GM10248 (cell line): ENCODE measurements at regions not wholly inside any gene's neighbourhood (a gene's known extent, or its start where the extent isn't known, plus 50 kb on each side); places are given as distances from the start of the nearest gene placed in this dataset.

Experiments used
- CTCF ChIA-PET: fragments of 300-600 bp; sonication (Branson Sonifier 250); formaldehyde crosslinking; extraction: SDS; loops from one replicate; lab custom pipeline; 2021; ENCODE audit warnings: antibody characterized with exemption; lab: Yijun Ruan, JAX
- POLR2A ChIA-PET: fragments of 350-650 bp; sonication (Branson Sonifier 250); formaldehyde crosslinking; extraction: SDS; loops from one replicate; lab custom pipeline; 2020; ENCODE audit warnings: antibody characterized with exemption; lab: Yijun Ruan, JAX
- DNase-seq: peaks from one replicate; pipeline ENCODE4 v3.0.0; 2012; ENCODE audit errors: extremely low spot score
- TF ChIP-seq, protein P1 (sequence below): IDR thresholded peaks from 2 replicates; pipeline ENCODE4 v1.5.1; 2012; ENCODE audit warnings: mild to moderate bottlenecking, low read depth; ENCODE audit errors: extremely low read depth, missing control alignments, control extremely low read depth

DNA sequence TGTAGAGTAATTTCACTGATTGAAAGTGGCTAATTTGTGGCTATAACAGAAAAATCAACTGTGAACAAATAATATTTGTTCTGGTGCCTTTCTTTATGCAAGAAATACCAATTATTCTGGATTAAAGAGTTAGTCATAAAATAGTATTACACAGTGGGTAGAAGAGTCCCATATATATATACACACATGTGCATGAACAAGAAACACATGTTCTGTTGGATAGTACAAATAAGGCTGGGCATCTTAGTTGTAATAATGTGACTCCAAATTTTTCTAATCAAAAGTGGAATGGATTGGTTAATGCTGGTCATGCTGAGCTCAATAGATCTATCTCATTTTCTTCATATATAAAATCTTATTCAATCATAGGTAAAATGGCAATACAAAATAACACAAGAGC is 179.4 kb downstream of the OGFRL1 start:
- CTCF ChIA-PET: interaction anchor here (0.9 kb wide), 1 partner anchor 13 kb away, joined by 3 read pairs; no protein-coding TSS in a partner anchor
- no peak for DNase-seq
- TF ChIP-seq, protein P1, sequence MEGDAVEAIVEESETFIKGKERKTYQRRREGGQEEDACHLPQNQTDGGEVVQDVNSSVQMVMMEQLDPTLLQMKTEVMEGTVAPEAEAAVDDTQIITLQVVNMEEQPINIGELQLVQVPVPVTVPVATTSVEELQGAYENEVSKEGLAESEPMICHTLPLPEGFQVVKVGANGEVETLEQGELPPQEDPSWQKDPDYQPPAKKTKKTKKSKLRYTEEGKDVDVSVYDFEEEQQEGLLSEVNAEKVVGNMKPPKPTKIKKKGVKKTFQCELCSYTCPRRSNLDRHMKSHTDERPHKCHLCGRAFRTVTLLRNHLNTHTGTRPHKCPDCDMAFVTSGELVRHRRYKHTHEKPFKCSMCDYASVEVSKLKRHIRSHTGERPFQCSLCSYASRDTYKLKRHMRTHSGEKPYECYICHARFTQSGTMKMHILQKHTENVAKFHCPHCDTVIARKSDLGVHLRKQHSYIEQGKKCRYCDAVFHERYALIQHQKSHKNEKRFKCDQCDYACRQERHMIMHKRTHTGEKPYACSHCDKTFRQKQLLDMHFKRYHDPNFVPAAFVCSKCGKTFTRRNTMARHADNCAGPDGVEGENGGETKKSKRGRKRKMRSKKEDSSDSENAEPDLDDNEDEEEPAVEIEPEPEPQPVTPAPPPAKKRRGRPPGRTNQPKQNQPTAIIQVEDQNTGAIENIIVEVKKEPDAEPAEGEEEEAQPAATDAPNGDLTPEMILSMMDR: no peak
- POLR2A ChIA-PET: no interaction called here

DNA sequence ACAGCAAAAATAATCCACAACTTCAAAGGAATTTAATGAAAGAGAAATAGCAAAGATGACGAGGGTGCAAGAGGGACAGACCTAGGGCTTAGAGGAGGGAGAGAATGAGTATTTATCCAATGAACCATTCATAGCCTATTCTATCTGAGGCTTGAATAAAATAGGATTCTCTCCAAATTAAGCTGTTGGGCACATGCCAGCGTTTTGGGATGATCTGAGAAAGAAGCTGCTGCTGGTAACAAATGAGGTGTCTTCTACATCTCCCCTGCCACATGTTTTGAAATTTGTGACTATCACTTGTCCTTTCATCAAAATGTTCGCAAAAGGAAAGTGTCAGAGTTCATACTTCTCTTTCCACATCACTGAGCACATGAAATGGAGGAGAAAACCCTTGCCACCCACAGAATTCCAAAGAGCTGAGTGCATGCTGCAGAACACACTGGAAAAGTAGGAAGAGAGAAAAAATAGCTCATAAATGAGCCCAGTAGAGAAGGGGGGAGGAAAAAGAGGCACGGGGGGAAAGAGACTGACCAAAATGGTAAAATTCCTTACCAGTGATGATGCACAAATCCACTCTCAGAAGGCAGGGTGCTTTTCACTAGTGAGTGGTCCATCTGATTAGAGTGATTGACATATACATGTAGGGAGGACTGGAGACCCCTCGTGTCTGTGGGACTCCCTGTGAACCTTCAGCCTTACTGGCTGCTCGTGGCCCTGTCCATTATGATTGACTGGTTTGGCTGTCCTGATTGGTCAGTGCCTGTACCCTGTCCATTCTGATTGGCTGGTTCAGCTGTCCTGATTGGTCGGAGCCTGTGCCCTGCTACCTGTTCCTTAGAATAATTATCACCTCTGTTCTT is 180.5 kb downstream of the OGFRL1 start:
- no peak for DNase-seq
- CTCF ChIA-PET: interaction anchor here (0.9 kb wide), 1 partner anchor 12 kb away, joined by 3 read pairs; no protein-coding TSS in a partner anchor
- TF ChIP-seq, protein P1: no peak
- POLR2A ChIA-PET: no interaction called here

DNA sequence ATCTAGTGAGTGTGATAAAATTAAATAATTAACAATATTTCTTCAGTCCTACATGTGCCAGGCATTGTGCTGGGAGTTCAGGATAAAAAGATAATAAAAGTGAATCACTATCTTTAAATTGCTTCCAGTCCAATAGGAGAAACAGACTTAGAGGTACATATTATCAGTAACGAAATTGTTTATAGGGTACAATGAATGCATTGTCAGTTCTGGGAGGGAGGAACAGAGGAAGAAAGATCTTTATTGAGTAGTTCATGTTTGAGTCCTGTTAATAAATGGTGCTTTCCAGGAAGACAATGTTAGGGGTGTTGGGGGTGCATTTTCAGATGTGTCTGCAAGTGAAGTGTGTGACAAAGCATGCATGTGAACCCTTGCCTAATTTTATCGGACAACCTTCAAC is 183.1 kb downstream of the OGFRL1 start:
- POLR2A ChIA-PET: no interaction called here
- no peak for DNase-seq
- CTCF ChIA-PET: no interaction called here
- TF ChIP-seq, protein P1: no peak

DNA sequence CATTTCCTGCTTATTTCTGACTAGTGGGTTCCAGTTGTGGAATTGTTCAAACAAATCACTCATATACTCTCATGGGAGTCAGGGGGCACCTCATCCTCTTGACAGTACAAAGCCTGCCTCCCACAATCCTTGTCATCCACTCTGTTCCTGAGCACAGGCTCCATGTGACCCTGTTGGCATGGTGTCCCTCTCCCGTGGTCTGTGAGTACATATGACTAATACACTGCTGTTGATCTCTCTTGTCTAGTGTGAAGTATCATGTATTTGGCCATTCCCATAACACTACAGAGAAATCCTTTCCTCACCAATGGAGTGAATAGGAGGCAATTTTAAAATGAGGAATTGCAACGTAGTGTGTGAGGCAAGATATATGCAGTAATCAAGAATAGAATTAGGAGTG is 185.3 kb downstream of the OGFRL1 start:
- ChIA-PET POLR2A (no interaction called here), CTCF (no interaction called here)
- TF ChIP-seq, protein P1: no peak
- no peak for DNase-seq

DNA sequence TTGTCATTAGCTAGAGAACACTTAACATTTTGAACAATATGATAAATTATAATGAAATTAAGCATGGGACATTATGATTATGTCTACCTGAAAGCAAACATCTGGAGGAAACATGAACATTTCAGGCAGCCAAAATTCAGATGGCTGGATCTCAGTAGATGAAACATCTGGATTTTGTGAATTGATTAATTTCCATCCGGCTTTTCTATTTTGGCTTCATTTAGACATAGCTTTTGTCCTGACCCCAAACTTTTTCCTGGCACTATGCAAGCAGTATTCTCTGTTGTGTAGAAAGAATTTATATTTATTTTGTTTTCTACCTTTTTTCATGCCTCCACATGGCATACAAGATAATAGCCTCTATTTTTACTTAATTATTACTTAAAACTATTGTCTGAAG is 186.3 kb downstream of the OGFRL1 start:
- DNase-seq: no peak
- TF ChIP-seq, protein P1: no peak
- POLR2A ChIA-PET: no interaction called here
- CTCF ChIA-PET: no interaction called here

DNA sequence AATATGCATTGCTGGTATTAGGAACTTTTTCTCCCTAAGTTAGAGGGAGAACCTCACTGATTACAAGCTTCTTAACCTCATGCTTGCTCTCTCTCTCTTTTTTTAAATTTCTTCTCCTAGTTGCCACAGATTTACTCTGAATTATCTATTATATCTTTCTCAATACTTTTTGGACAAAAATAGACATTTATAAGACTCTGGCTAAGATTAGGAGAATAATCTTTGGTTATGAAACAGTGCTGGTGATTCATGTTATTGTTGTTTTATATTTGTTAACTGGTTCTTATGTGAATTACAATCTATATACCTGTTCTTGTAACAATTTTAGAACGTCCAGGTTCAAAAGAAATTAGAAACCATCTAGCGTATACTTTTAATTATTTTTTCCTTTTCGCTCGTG is 187.8 kb downstream of the OGFRL1 start:
- TF ChIP-seq, protein P1: no peak
- ChIA-PET POLR2A (no interaction called here), CTCF (interaction anchor here (1.2 kb wide), 1 partner anchor 17 kb away, joined by 4 read pairs; no protein-coding TSS in a partner anchor)
- DNase-seq: no peak
